ENCODE measurements at regions not wholly inside any gene's neighbourhood (a gene's known extent, or its start where the extent isn't known, plus 50 kb on each side); places are given as distances from the start of the nearest gene placed in this dataset.

GRCh38 chr6:140217283-140217682 is 842.8 kb upstream of the CITED2 start:
- H3K4me3 ChIP-seq (ENCODE audit: low read length): no peak overlapping the region
- TF ChIP-seq, protein P1, sequence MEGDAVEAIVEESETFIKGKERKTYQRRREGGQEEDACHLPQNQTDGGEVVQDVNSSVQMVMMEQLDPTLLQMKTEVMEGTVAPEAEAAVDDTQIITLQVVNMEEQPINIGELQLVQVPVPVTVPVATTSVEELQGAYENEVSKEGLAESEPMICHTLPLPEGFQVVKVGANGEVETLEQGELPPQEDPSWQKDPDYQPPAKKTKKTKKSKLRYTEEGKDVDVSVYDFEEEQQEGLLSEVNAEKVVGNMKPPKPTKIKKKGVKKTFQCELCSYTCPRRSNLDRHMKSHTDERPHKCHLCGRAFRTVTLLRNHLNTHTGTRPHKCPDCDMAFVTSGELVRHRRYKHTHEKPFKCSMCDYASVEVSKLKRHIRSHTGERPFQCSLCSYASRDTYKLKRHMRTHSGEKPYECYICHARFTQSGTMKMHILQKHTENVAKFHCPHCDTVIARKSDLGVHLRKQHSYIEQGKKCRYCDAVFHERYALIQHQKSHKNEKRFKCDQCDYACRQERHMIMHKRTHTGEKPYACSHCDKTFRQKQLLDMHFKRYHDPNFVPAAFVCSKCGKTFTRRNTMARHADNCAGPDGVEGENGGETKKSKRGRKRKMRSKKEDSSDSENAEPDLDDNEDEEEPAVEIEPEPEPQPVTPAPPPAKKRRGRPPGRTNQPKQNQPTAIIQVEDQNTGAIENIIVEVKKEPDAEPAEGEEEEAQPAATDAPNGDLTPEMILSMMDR (conservative IDR thresholded peaks at IDR 0.05; ENCODE audit: low read depth, low read length): no peak

GRCh38 chr6:140209775-140210174 is 835.3 kb upstream of the CITED2 start:
- DNase-seq (ENCODE audit: low read depth): no peak
- TF ChIP-seq, protein P1 (conservative IDR thresholded peaks at IDR 0.05; ENCODE audit: low read depth, low read length): no peak
- H3K4me3 ChIP-seq (ENCODE audit: low read length): no peak overlapping the region

More at GRCh38 chr6:140217283-140217682, 842.8 kb upstream of the CITED2 start:
- DNase-seq (ENCODE audit: low read depth): no peak

DNA sequence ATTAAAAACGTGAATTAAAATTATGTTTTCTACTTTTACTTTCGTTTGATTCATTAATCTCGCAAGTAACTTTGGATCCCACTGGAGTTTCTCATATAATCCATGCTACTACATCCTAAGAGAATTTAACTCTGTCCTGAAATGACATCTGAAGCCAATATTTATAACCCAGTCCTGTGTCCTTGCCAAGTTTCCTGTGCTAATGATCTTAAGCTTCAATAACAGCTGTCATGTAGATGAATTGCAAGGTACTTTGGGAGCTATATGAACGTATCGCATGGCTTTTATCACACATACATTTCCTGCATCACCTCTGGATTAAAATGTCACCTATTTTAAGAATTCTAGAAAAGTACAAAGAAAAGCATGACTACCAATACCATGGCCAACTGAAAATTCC is 833.8 kb upstream of the CITED2 start:
- H3K4me3 ChIP-seq (ENCODE audit: low read length): no peak overlapping the region
- TF ChIP-seq, protein P1 (conservative IDR thresholded peaks at IDR 0.05; ENCODE audit: low read depth, low read length): no peak
- DNase-seq (ENCODE audit: low read depth): peak; percentile 94

- no peak for DNase-seq (ENCODE audit: low read depth)
- no peak overlapping the region for H3K4me3 ChIP-seq (ENCODE audit: low read length)
- TF ChIP-seq, protein P1 (conservative IDR thresholded peaks at IDR 0.05; ENCODE audit: low read depth, low read length): no peak
These were observed 831.5 kb upstream of the CITED2 start for GRCh38 chr6:140205795-140206593.

- TF ChIP-seq, protein P1 (conservative IDR thresholded peaks at IDR 0.05; ENCODE audit: low read depth, low read length): no peak
- no peak overlapping the region for H3K4me3 ChIP-seq (ENCODE audit: low read length)
- DNase-seq (ENCODE audit: low read depth): no peak
These were observed 829.7 kb upstream of the CITED2 start for GRCh38 chr6:140204154-140204553.

DNA sequence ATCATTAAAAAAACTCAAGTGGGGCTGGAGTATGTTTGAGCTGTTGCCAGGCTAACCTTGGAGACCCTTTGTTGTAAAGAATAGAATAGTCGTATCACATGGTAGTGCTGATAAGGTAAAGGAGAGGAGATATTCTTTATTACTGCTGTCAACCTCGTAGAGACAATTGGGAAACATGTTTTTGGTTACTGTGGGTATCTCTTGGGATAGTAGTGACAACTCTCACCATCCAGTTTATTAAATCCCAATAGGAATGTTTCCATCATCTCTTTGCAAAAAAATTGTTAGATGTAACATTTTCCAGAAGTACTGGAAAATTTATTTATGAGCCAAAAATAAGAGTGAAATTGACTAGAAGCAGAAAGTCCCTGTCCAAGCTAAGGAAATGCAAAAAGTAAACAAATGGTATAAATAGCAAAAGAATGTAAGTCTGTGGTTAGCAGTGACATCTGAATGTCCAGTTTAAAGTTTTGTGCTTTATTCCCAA is 829.3 kb upstream of the CITED2 start:
- H3K4me3 ChIP-seq (ENCODE audit: low read length): no peak overlapping the region
- TF ChIP-seq, protein P1 (conservative IDR thresholded peaks at IDR 0.05; ENCODE audit: low read depth, low read length): no peak
- DNase-seq (ENCODE audit: low read depth): no peak

GRCh38 chr6:140202964-140203515 is 828.6 kb upstream of the CITED2 start:
- TF ChIP-seq, protein P1 (conservative IDR thresholded peaks at IDR 0.05; ENCODE audit: low read depth, low read length): no peak
- no peak for DNase-seq (ENCODE audit: low read depth)
- H3K4me3 ChIP-seq (ENCODE audit: low read length): no peak overlapping the region
